Activated CD4-positive, alpha-beta T cell treated with anti-CD3 and anti-CD28 coated beads, Interleukin-2, amount 50 U/mL, for 16 hours (primary cell): ENCODE measurements at regions not wholly inside any gene's neighbourhood (a gene's known extent, or its start where the extent isn't known, plus 50 kb on each side); places are given as distances from the start of the nearest gene placed in this dataset.

Experiments
- DNase-seq: peaks from one replicate; pipeline ENCODE4 v3.0.0-alpha.2; 2020

- DNase-seq: no peak
Measured at GRCh38 chr1:70895531-70895930, 152.1 kb downstream of the PTGER3 start.

GRCh38 chr1:70896224-70896623 lies 151.4 kb downstream of the PTGER3 start:
- no peak for DNase-seq

GRCh38 chr1:70897273-70897672 lies 150.3 kb downstream of the PTGER3 start:
- DNase-seq: no peak

DNA sequence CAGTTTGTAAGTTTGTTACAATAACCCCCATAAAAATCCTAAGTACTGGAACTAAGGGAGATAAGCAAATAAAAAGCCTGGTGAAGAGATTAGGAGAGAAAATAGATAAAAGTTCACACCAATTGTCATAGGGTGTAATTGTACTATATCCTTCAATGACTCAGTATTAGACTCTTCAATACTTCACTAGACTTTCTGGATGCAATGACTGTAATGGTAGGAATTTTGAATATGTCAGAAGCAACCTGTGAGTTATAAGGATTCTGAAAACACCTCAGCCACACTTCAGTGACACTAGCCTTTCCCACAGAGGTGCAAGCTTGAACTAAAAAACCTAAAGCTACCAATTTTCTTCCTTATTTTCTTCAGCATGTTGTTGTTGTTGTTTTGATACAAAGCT lies 147.9 kb downstream of the PTGER3 start:
- DNase-seq: no peak

- no peak for DNase-seq
Measured at GRCh38 chr1:70902211-70902610, 145.4 kb downstream of the PTGER3 start.

GRCh38 chr1:70906800-70907199 lies 140.8 kb downstream of the PTGER3 start:
- no peak for DNase-seq

DNA sequence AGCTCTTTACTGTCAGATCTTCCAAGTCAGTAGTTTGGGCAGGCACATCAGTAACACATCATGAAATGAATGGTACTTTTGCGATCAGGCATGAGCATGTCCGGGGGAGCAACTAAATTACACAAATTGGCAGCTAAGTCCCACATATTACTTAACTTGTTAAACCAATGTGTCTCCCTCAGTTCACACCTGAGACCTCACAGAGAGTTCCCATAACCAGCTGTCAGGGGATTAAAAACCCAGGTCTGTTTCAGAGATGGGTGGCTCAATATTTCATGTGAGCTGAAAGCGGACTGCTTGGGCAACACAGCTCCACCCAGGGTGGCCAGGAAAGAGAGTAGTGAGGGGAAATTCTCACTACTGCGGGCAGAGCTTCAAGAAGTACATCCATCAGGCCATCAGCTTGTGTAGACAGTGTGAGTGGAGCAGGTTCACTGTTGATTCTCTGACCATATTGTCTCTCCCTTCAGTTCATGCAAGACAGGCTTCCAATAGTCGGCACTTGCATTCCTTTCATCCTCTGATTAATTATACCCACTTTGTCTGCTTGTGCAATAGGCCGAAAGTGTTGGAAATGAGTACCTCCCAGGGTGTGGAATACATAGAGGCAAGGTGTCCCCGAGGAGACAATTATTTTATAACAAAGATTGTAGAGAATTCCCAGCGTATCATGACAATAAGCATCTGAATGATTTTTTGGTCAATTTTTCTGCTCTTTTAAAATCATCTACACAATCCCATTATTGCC lies 139.9 kb downstream of the PTGER3 start:
- DNase-seq: no peak

- DNase-seq: no peak
Measured at GRCh38 chr1:70909262-70909822, 138.3 kb downstream of the PTGER3 start.

DNA sequence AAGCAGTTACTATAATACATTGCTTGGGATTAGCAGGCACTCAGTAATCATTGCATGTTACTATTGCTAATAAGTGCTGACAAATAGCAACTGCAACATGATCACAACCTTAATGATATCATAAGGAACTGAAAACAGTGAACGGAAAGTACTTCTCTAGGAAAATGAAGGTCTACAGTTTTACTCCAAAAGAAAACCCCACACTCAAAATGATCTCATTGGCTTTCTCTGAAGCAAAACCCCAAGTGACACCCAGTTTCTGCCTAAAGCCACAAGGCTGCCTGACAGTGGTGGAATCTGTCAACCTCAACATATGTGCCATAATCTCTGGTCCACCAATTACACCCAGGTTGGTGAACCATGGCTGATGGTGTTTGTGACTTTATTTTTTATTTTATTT lies 137.6 kb downstream of the PTGER3 start:
- peak; percentile 3 for DNase-seq

DNA sequence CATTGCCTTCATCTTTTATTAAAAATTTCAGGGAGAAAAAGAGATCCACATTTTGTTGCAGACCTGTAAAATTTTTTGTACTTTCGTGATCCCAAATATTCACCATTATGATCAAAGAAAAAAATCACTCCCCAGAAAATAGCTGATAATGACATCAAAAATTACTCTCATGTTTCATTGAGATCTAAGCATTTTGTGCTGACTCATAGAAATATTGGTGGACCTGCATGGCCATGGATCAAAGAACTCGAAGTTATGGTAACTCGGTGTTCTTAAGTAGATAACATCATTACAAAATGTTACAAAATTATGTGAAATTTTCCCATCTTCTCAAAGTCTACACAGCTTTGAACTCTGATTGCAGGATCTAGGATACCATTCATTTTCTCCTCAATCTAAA lies 135.8 kb downstream of the PTGER3 start:
- no peak for DNase-seq

- no peak for DNase-seq
Measured at GRCh38 chr1:70914224-70914623, 133.4 kb downstream of the PTGER3 start.

GRCh38 chr1:70915258-70916033 lies 132.2 kb downstream of the PTGER3 start:
- DNase-seq: no peak

GRCh38 chr1:70916034-70916427 lies 131.6 kb downstream of the PTGER3 start:
- DNase-seq: no peak

- no peak for DNase-seq
Measured at GRCh38 chr1:70919706-70920323, 127.8 kb downstream of the PTGER3 start.
